ENCODE measurements at regions not wholly inside any gene's neighbourhood (a gene's known extent, or its start where the extent isn't known, plus 50 kb on each side); places are given as distances from the start of the nearest gene placed in this dataset.

DNA sequence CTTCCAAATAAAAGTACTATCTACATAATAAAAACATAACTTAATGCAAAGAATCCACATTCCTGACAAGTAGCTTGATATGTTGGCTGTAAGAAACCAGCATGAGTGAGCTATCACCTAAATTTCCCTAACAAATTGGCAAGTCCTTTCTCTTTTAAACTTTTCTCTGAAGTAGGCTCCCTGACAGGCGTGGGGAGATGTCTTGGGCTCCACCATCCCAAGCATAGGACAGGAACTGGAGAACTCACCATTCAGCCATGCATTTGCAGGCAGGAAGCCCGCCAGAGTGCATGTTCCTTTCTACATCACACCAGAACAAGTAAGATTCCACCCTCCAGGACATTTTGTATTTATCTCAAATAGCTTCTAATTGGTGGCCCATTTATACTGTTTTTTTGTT, 921.9 kb upstream of the CELF4 start:
- no peak for TF ChIP-seq YY1 (IDR thresholded peaks at IDR 0.05)
- TF ChIP-seq, protein P1, sequence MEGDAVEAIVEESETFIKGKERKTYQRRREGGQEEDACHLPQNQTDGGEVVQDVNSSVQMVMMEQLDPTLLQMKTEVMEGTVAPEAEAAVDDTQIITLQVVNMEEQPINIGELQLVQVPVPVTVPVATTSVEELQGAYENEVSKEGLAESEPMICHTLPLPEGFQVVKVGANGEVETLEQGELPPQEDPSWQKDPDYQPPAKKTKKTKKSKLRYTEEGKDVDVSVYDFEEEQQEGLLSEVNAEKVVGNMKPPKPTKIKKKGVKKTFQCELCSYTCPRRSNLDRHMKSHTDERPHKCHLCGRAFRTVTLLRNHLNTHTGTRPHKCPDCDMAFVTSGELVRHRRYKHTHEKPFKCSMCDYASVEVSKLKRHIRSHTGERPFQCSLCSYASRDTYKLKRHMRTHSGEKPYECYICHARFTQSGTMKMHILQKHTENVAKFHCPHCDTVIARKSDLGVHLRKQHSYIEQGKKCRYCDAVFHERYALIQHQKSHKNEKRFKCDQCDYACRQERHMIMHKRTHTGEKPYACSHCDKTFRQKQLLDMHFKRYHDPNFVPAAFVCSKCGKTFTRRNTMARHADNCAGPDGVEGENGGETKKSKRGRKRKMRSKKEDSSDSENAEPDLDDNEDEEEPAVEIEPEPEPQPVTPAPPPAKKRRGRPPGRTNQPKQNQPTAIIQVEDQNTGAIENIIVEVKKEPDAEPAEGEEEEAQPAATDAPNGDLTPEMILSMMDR (IDR thresholded peaks at IDR 0.05; ENCODE audit: low read depth, low read length, missing input control): no peak
- TF ChIP-seq, protein P2, sequence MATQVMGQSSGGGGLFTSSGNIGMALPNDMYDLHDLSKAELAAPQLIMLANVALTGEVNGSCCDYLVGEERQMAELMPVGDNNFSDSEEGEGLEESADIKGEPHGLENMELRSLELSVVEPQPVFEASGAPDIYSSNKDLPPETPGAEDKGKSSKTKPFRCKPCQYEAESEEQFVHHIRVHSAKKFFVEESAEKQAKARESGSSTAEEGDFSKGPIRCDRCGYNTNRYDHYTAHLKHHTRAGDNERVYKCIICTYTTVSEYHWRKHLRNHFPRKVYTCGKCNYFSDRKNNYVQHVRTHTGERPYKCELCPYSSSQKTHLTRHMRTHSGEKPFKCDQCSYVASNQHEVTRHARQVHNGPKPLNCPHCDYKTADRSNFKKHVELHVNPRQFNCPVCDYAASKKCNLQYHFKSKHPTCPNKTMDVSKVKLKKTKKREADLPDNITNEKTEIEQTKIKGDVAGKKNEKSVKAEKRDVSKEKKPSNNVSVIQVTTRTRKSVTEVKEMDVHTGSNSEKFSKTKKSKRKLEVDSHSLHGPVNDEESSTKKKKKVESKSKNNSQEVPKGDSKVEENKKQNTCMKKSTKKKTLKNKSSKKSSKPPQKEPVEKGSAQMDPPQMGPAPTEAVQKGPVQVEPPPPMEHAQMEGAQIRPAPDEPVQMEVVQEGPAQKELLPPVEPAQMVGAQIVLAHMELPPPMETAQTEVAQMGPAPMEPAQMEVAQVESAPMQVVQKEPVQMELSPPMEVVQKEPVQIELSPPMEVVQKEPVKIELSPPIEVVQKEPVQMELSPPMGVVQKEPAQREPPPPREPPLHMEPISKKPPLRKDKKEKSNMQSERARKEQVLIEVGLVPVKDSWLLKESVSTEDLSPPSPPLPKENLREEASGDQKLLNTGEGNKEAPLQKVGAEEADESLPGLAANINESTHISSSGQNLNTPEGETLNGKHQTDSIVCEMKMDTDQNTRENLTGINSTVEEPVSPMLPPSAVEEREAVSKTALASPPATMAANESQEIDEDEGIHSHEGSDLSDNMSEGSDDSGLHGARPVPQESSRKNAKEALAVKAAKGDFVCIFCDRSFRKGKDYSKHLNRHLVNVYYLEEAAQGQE (IDR thresholded peaks at IDR 0.05): no peak
- no peak for TF ChIP-seq JUND (IDR thresholded peaks at IDR 0.05)
- TF ChIP-seq, protein P3, sequence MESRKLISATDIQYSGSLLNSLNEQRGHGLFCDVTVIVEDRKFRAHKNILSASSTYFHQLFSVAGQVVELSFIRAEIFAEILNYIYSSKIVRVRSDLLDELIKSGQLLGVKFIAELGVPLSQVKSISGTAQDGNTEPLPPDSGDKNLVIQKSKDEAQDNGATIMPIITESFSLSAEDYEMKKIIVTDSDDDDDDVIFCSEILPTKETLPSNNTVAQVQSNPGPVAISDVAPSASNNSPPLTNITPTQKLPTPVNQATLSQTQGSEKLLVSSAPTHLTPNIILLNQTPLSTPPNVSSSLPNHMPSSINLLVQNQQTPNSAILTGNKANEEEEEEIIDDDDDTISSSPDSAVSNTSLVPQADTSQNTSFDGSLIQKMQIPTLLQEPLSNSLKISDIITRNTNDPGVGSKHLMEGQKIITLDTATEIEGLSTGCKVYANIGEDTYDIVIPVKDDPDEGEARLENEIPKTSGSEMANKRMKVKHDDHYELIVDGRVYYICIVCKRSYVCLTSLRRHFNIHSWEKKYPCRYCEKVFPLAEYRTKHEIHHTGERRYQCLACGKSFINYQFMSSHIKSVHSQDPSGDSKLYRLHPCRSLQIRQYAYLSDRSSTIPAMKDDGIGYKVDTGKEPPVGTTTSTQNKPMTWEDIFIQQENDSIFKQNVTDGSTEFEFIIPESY (IDR thresholded peaks at IDR 0.05): no peak
- TF ChIP-seq, protein P4, sequence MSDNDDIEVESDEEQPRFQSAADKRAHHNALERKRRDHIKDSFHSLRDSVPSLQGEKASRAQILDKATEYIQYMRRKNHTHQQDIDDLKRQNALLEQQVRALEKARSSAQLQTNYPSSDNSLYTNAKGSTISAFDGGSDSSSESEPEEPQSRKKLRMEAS (IDR thresholded peaks at IDR 0.05): no peak
- TF ChIP-seq, protein P5, sequence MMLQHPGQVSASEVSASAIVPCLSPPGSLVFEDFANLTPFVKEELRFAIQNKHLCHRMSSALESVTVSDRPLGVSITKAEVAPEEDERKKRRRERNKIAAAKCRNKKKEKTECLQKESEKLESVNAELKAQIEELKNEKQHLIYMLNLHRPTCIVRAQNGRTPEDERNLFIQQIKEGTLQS (IDR thresholded peaks at IDR 0.05): no peak
- no peak for TF ChIP-seq HNF4G (IDR thresholded peaks at IDR 0.05)
- no peak for TF ChIP-seq SP1 (IDR thresholded peaks at IDR 0.05)
- no peak for TF ChIP-seq RAD21 (IDR thresholded peaks at IDR 0.05)
- no peak for TF ChIP-seq HNF4A (conservative IDR thresholded peaks at IDR 0.05)
- no peak for TF ChIP-seq TAF1 (conservative IDR thresholded peaks at IDR 0.05)

All from liver (tissue), 3 donors.